Heart left ventricle (tissue), 13 donors: ENCODE measurements at regions not wholly inside any gene's neighbourhood (a gene's known extent, or its start where the extent isn't known, plus 50 kb on each side); places are given as distances from the start of the nearest gene placed in this dataset.

ENCODE experiments used
- CTCF ChIP-seq, 12 donors: fragments of 200-600 bp; sonication (generic) in 4 of 12; IDR thresholded peaks; one replicate each; pipeline versions ENCODE4 v1.5.0 to v1.8.0; 2018 to 2022; ENCODE audit warnings: antibody characterized with exemption in 12 of 12, mild to moderate bottlenecking in 5 of 12
- POLR2A ChIP-seq, 2 donors: fragments of 450-650 bp; IDR thresholded peaks; one replicate each; pipeline ENCODE4 v1.6.1; 2017; ENCODE audit warnings: antibody characterized with exemption in 2 of 2, mild to moderate bottlenecking in 2 of 2, moderate library complexity in 2 of 2
- donor health status: ischemic (EF 13 %, LVEDD 7.1; RV severe dilation, severe dysfunction).
- donor health status: DM: no; HTN: yes; CAD: no.
- donor health status: DM: no; HTN: no; CAD: no.
- donor health status: ischemic (EF 25% LVEDD 6.9; RV normal size, moderate dysfunction).
- donor health status: ischemic (EF 25% LVEDD 5.7; RV mildly dilated, moderate dysfunction).
- donor health status: ischemic (EF 35%, LVEDD 5.7; RV mildly dilated, moderate dysfunction).
- donor health status: nonischemic (EF 11% LVEDD 7.7; RV severe dilation, severe dysfunction).
- donor health status: DM: yes; HTN: yes; CAD: no.
- donor health status: PGD.
- donor health status: ischemic (EF 29% LVEDD 5.4; RV normal size, mild dysfunction).
- donor health status: nonischemic (EF 23%, LVEDD 6.1; RV moderate dilation, normal function).

DNA sequence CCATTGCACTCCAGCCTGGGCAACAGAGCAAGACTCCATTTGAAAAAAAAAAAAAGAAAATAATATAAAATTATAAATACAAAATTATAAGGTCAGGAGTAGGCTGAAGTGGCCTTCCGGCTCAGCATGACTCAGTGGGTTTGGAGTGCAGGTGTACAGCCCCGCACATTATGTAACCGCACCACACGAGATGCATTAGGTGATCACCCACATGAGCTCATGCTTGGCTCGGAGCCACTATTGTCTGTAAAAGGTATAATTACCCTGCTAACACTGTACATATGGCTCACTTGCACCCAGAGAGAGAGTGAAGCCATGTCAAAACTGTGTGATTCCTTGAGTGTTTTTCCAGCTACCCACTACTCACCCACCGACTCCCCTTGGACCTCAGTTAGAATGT, 557.0 kb downstream of the SLC6A15 start:
- TF ChIP-seq POLR2A (IDR thresholded peaks at IDR 0.05) (no peak), CTCF (IDR thresholded peaks at IDR 0.05) (no peak)
